ENCODE measurements at regions not wholly inside any gene's neighbourhood (a gene's known extent, or its start where the extent isn't known, plus 50 kb on each side); places are given as distances from the start of the nearest gene placed in this dataset.

- TF ChIP-seq CTCF (IDR thresholded peaks at IDR 0.05; ENCODE audit: low read depth, low read length) = no peak
- no peaks in the 10 kb centered on the region for H3K9me3 ChIP-seq (ENCODE audit: severe bottlenecking)
- H3K27ac ChIP-seq = no peak overlapping the region
- no peak for DNase-seq
- no peak overlapping the region for H3K4me3 ChIP-seq (ENCODE audit: low read depth, low read length)
- no peaks in the 10 kb centered on the region for H3K27me3 ChIP-seq (ENCODE audit: insufficient read depth, low read depth, severe bottlenecking)
- no peaks in the 10 kb centered on the region for H3K36me3 ChIP-seq
These were observed 104.6 kb upstream of the PWP1 start for GRCh38 chr12:107580750-107581618.

GRCh38 chr12:107581619-107582015, 104.0 kb upstream of the PWP1 start:
- H3K27me3 ChIP-seq (ENCODE audit: insufficient read depth, low read depth, severe bottlenecking) = no peaks in the 10 kb centered on the region

GRCh38 chr12:107583551-107583950, 102.0 kb upstream of the PWP1 start:
- Histone ChIP-seq H3K27me3 (ENCODE audit: insufficient read depth, low read depth, severe bottlenecking) (no peaks in the 10 kb centered on the region), H3K27ac (no peak overlapping the region), H3K9me3 (ENCODE audit: severe bottlenecking) (no peaks in the 10 kb centered on the region), H3K36me3 (no peaks in the 10 kb centered on the region), H3K4me3 (ENCODE audit: low read depth, low read length) (no peak overlapping the region)
- DNase-seq = no peak
- no peak for TF ChIP-seq CTCF (IDR thresholded peaks at IDR 0.05; ENCODE audit: low read depth, low read length)

More at GRCh38 chr12:107581619-107582015, 104.0 kb upstream of the PWP1 start:
- no peak for TF ChIP-seq CTCF (IDR thresholded peaks at IDR 0.05; ENCODE audit: low read depth, low read length)
- no peak for DNase-seq
- Histone ChIP-seq H3K36me3 (no peaks in the 10 kb centered on the region), H3K27ac (no peak overlapping the region), H3K4me3 (ENCODE audit: low read depth, low read length) (no peak overlapping the region), H3K9me3 (ENCODE audit: severe bottlenecking) (no peaks in the 10 kb centered on the region)

GRCh38 chr12:107584563-107584962, 101.0 kb upstream of the PWP1 start:
- no peak for DNase-seq
- no peaks in the 10 kb centered on the region for H3K36me3 ChIP-seq
- H3K4me3 ChIP-seq (ENCODE audit: low read depth, low read length) = no peak overlapping the region
- H3K27me3 ChIP-seq (ENCODE audit: insufficient read depth, low read depth, severe bottlenecking) = no peaks in the 10 kb centered on the region
- TF ChIP-seq CTCF (IDR thresholded peaks at IDR 0.05; ENCODE audit: low read depth, low read length) = no peak
- no peaks in the 10 kb centered on the region for H3K9me3 ChIP-seq (ENCODE audit: severe bottlenecking)
- no peak overlapping the region for H3K27ac ChIP-seq

- no peak for DNase-seq
- Histone ChIP-seq H3K27me3 (ENCODE audit: insufficient read depth, low read depth, severe bottlenecking) (no peaks in the 10 kb centered on the region), H3K27ac (no peak overlapping the region), H3K9me3 (ENCODE audit: severe bottlenecking) (no peaks in the 10 kb centered on the region), H3K36me3 (no peaks in the 10 kb centered on the region), H3K4me3 (ENCODE audit: low read depth, low read length) (no peak overlapping the region)
- TF ChIP-seq CTCF (IDR thresholded peaks at IDR 0.05; ENCODE audit: low read depth, low read length) = no peak
These were observed 99.2 kb upstream of the PWP1 start for GRCh38 chr12:107586256-107586970.

Measured in WERI-Rb-1 (cell line).